Stimulated activated naive B cell treated with anti-CD40 and anti-IgM and Interleukin-4, amounts not matched to agents 10 μg/mL and 1 μg/mL and 100 μg/mL, for 72 hours (primary cell): ENCODE measurements at regions not wholly inside any gene's neighbourhood (a gene's known extent, or its start where the extent isn't known, plus 50 kb on each side); places are given as distances from the start of the nearest gene placed in this dataset.
A peak's percentile ranks its signal among the peaks of the same experiment; 100 is the strongest.
"Not testable (repeated sequence)": the region's sequence is repeated elsewhere in the genome, so short reads cannot be mapped to it uniquely, and the experiment has no call there.

Experiments used
- ATAC-seq, 2 donors: fragments of 150-1000 bp; cut with Tn5 transposase; replicated peaks; 2 replicates each; pipeline ENCODE4 v1.10.0; 2021; ENCODE audit warnings: moderate library complexity in 1 of 2
- DNase-seq: peaks from one replicate; pipeline ENCODE4 v3.0.0; 2021
- H3K27ac Mint-ChIP-seq: one replicate; pipeline ENCODE4 v1.8.0; 2022; ENCODE audit warnings: mild to moderate bottlenecking, mixed read lengths
- H3K27me3 Mint-ChIP-seq, 2 donors: one replicate each; pipeline ENCODE4 v1.8.0; 2022; ENCODE audit warnings: mixed read lengths in 2 of 2
- H3K36me3 Mint-ChIP-seq, 2 donors: one replicate each; pipeline ENCODE4 v1.8.0; 2022; ENCODE audit warnings: mixed read lengths in 2 of 2, mild to moderate bottlenecking in 1 of 2
- H3K4me1 Mint-ChIP-seq, 2 donors: one replicate each; pipeline ENCODE4 v1.8.0; 2022; ENCODE audit warnings: mixed read lengths in 2 of 2, mild to moderate bottlenecking in 1 of 2
- H3K4me3 Mint-ChIP-seq, 2 donors: one replicate each; pipeline ENCODE4 v1.8.0; 2022; ENCODE audit warnings: mild to moderate bottlenecking in 2 of 2, mixed read lengths in 2 of 2, moderate library complexity in 1 of 2
- H3K9me3 Mint-ChIP-seq, 2 donors: one replicate each; pipeline ENCODE4 v1.8.0; 2022; ENCODE audit warnings: mixed read lengths in 2 of 2, mild to moderate bottlenecking in 1 of 2

- not testable (repeated sequence) for DNase-seq, H3K4me1 Mint-ChIP-seq, H3K4me3 Mint-ChIP-seq, H3K9me3 Mint-ChIP-seq, H3K27me3 Mint-ChIP-seq, H3K36me3 Mint-ChIP-seq
- peak; percentile 91 to 92 for ATAC-seq
- H3K27ac Mint-ChIP-seq = peak overlapping the region; percentile 47
Observed at GRCh38 chr2:87548681-87549536, 199.0 kb upstream of the PLGLB2 start.

- H3K4me1 Mint-ChIP-seq, H3K36me3 Mint-ChIP-seq, ATAC-seq, H3K4me3 Mint-ChIP-seq, DNase-seq, H3K9me3 Mint-ChIP-seq, H3K27me3 Mint-ChIP-seq: not testable (repeated sequence)
- H3K27ac Mint-ChIP-seq = peak overlapping the region; percentile 47
Observed at GRCh38 chr2:87549561-87550202, 198.2 kb upstream of the PLGLB2 start.

- not testable (repeated sequence) for H3K9me3 Mint-ChIP-seq
- peak; percentile 69 to 70 for ATAC-seq
Observed at GRCh38 chr2:87554678-87555077, 193.2 kb upstream of the PLGLB2 start.

GRCh38 chr2:87555082-87555481, 192.8 kb upstream of the PLGLB2 start:
- not testable (repeated sequence) for H3K9me3 Mint-ChIP-seq, H3K27me3 Mint-ChIP-seq, H3K36me3 Mint-ChIP-seq, H3K4me1 Mint-ChIP-seq, H3K27ac Mint-ChIP-seq, H3K4me3 Mint-ChIP-seq, DNase-seq
- ATAC-seq = peak; percentile 29 to 36

More at GRCh38 chr2:87554678-87555077, 193.2 kb upstream of the PLGLB2 start:
- not testable (repeated sequence) for DNase-seq, H3K4me3 Mint-ChIP-seq, H3K4me1 Mint-ChIP-seq, H3K27me3 Mint-ChIP-seq, H3K36me3 Mint-ChIP-seq, H3K27ac Mint-ChIP-seq

- ATAC-seq, H3K27me3 Mint-ChIP-seq, H3K9me3 Mint-ChIP-seq, H3K4me3 Mint-ChIP-seq, H3K4me1 Mint-ChIP-seq, DNase-seq, H3K27ac Mint-ChIP-seq, H3K36me3 Mint-ChIP-seq: not testable (repeated sequence)
Observed at GRCh38 chr2:87559001-87559400, 188.9 kb upstream of the PLGLB2 start.

GRCh38 chr2:87559735-87560134, 188.2 kb upstream of the PLGLB2 start:
- ATAC-seq, H3K9me3 Mint-ChIP-seq, H3K27ac Mint-ChIP-seq, H3K4me3 Mint-ChIP-seq, H3K27me3 Mint-ChIP-seq, DNase-seq, H3K4me1 Mint-ChIP-seq, H3K36me3 Mint-ChIP-seq: not testable (repeated sequence)

- ATAC-seq = not testable (repeated sequence)
Observed at GRCh38 chr2:87565116-87565515, 182.8 kb upstream of the PLGLB2 start.

GRCh38 chr2:87566531-87566930, 181.4 kb upstream of the PLGLB2 start:
- not testable (repeated sequence) for H3K4me3 Mint-ChIP-seq, H3K9me3 Mint-ChIP-seq, H3K27me3 Mint-ChIP-seq, H3K27ac Mint-ChIP-seq, ATAC-seq, DNase-seq, H3K4me1 Mint-ChIP-seq
- peaks cover 8 to 12% of the 10 kb centered on the region in 2 donors for H3K36me3 Mint-ChIP-seq

More at GRCh38 chr2:87565116-87565515, 182.8 kb upstream of the PLGLB2 start:
- H3K27ac Mint-ChIP-seq, H3K4me3 Mint-ChIP-seq, H3K4me1 Mint-ChIP-seq, H3K27me3 Mint-ChIP-seq, DNase-seq, H3K9me3 Mint-ChIP-seq: not testable (repeated sequence)
- peaks cover 8 to 12% of the 10 kb centered on the region in 2 donors for H3K36me3 Mint-ChIP-seq

GRCh38 chr2:87567093-87567492, 180.8 kb upstream of the PLGLB2 start:
- H3K4me3 Mint-ChIP-seq, ATAC-seq, H3K27me3 Mint-ChIP-seq, DNase-seq, H3K4me1 Mint-ChIP-seq, H3K9me3 Mint-ChIP-seq, H3K27ac Mint-ChIP-seq: not testable (repeated sequence)
- peaks cover 8 to 12% of the 10 kb centered on the region in 2 donors for H3K36me3 Mint-ChIP-seq

GRCh38 chr2:87567912-87568311, 180.0 kb upstream of the PLGLB2 start:
- not testable (repeated sequence) for H3K27ac Mint-ChIP-seq, H3K9me3 Mint-ChIP-seq, H3K4me3 Mint-ChIP-seq, ATAC-seq, DNase-seq, H3K27me3 Mint-ChIP-seq, H3K4me1 Mint-ChIP-seq
- H3K36me3 Mint-ChIP-seq = peaks cover 8 to 12% of the 10 kb centered on the region in 2 donors

- not testable (repeated sequence) for H3K9me3 Mint-ChIP-seq, H3K4me3 Mint-ChIP-seq, ATAC-seq, H3K4me1 Mint-ChIP-seq, DNase-seq, H3K27ac Mint-ChIP-seq, H3K27me3 Mint-ChIP-seq
- H3K36me3 Mint-ChIP-seq = peaks cover 8 to 12% of the 10 kb centered on the region in 2 donors
Observed at GRCh38 chr2:87568554-87569278, 179.2 kb upstream of the PLGLB2 start.

GRCh38 chr2:87569689-87570397, 178.0 kb upstream of the PLGLB2 start:
- ATAC-seq = not testable (repeated sequence)

GRCh38 chr2:87571889-87572465, 175.9 kb upstream of the PLGLB2 start:
- H3K27ac Mint-ChIP-seq, H3K4me3 Mint-ChIP-seq, H3K27me3 Mint-ChIP-seq, DNase-seq, H3K36me3 Mint-ChIP-seq, H3K9me3 Mint-ChIP-seq, H3K4me1 Mint-ChIP-seq: not testable (repeated sequence)
- peak in 1 of 2 donors; percentile 36 for ATAC-seq

More at GRCh38 chr2:87569689-87570397, 178.0 kb upstream of the PLGLB2 start:
- not testable (repeated sequence) for H3K4me3 Mint-ChIP-seq, H3K27me3 Mint-ChIP-seq, H3K9me3 Mint-ChIP-seq, H3K27ac Mint-ChIP-seq, H3K4me1 Mint-ChIP-seq, DNase-seq
- H3K36me3 Mint-ChIP-seq = peaks cover 8 to 12% of the 10 kb centered on the region in 2 donors

- not testable (repeated sequence) for H3K27ac Mint-ChIP-seq, H3K4me3 Mint-ChIP-seq, H3K9me3 Mint-ChIP-seq, DNase-seq, ATAC-seq, H3K27me3 Mint-ChIP-seq, H3K4me1 Mint-ChIP-seq, H3K36me3 Mint-ChIP-seq
Observed at GRCh38 chr2:87572906-87573305, 175.0 kb upstream of the PLGLB2 start.
